ENCODE measurements at regions not wholly inside any gene's neighbourhood (a gene's known extent, or its start where the extent isn't known, plus 50 kb on each side); places are given as distances from the start of the nearest gene placed in this dataset.

- TF ChIP-seq CTCF (IDR thresholded peaks at IDR 0.05; ENCODE audit: unreplicated experiment): no peak
- Mint-ChIP-seq H3K4me1 (ENCODE audit: low read depth) (peaks cover 13% of the 10 kb centered on the region), H3K9me3 (ENCODE audit: low read depth) (no peaks in the 10 kb centered on the region), H3K36me3 (ENCODE audit: insufficient read depth) (no peaks in the 10 kb centered on the region), H3K4me3 (ENCODE audit: low read depth) (no peak overlapping the region), H3K27ac (no peak overlapping the region), H3K27me3 (no peaks in the 10 kb centered on the region)
- no peak for DNase-seq (ENCODE audit: low spot score, unreplicated experiment)
These were observed 188.1 kb upstream of the PRKD1 start for GRCh38 chr14:30115756-30116155.

GRCh38 chr14:30118992-30119640 is 191.5 kb upstream of the PRKD1 start:
- DNase-seq (ENCODE audit: low spot score, unreplicated experiment): no peak
- Mint-ChIP-seq H3K9me3 (ENCODE audit: low read depth) (no peaks in the 10 kb centered on the region), H3K4me1 (ENCODE audit: low read depth) (peaks cover 13% of the 10 kb centered on the region), H3K4me3 (ENCODE audit: low read depth) (no peak overlapping the region), H3K27ac (no peak overlapping the region), H3K36me3 (ENCODE audit: insufficient read depth) (no peaks in the 10 kb centered on the region), H3K27me3 (no peaks in the 10 kb centered on the region)
- TF ChIP-seq CTCF (IDR thresholded peaks at IDR 0.05; ENCODE audit: unreplicated experiment): no peak

- H3K4me1 Mint-ChIP-seq (ENCODE audit: low read depth): peaks cover 3% of the 10 kb centered on the region
- no peak overlapping the region for H3K4me3 Mint-ChIP-seq (ENCODE audit: low read depth)
- no peak for TF ChIP-seq CTCF (IDR thresholded peaks at IDR 0.05; ENCODE audit: unreplicated experiment)
- no peak for DNase-seq (ENCODE audit: low spot score, unreplicated experiment)
- no peaks in the 10 kb centered on the region for H3K9me3 Mint-ChIP-seq (ENCODE audit: low read depth)
- no peaks in the 10 kb centered on the region for H3K36me3 Mint-ChIP-seq (ENCODE audit: insufficient read depth)
- H3K27ac Mint-ChIP-seq: no peak overlapping the region
- H3K27me3 Mint-ChIP-seq: no peaks in the 10 kb centered on the region
These were observed 197.8 kb upstream of the PRKD1 start for GRCh38 chr14:30125322-30125979.

- DNase-seq (ENCODE audit: low spot score, unreplicated experiment): no peak
- Mint-ChIP-seq H3K4me1 (ENCODE audit: low read depth) (no peaks in the 10 kb centered on the region), H3K36me3 (ENCODE audit: insufficient read depth) (no peaks in the 10 kb centered on the region), H3K27me3 (no peaks in the 10 kb centered on the region), H3K9me3 (ENCODE audit: low read depth) (no peaks in the 10 kb centered on the region), H3K4me3 (ENCODE audit: low read depth) (no peak overlapping the region), H3K27ac (no peak overlapping the region)
- TF ChIP-seq CTCF (IDR thresholded peaks at IDR 0.05; ENCODE audit: unreplicated experiment): no peak
These were observed 202.2 kb upstream of the PRKD1 start for GRCh38 chr14:30129807-30130206.

GRCh38 chr14:30131581-30132097 is 204.0 kb upstream of the PRKD1 start:
- DNase-seq (ENCODE audit: low spot score, unreplicated experiment): no peak
- Mint-ChIP-seq H3K9me3 (ENCODE audit: low read depth) (no peaks in the 10 kb centered on the region), H3K4me1 (ENCODE audit: low read depth) (no peaks in the 10 kb centered on the region), H3K36me3 (ENCODE audit: insufficient read depth) (no peaks in the 10 kb centered on the region), H3K27me3 (no peaks in the 10 kb centered on the region), H3K27ac (no peak overlapping the region), H3K4me3 (ENCODE audit: low read depth) (no peak overlapping the region)
- TF ChIP-seq CTCF (IDR thresholded peaks at IDR 0.05; ENCODE audit: unreplicated experiment): no peak

Measured in progenitor cell of endocrine pancreas (in vitro differentiated cells).